ENCODE measurements at regions not wholly inside any gene's neighbourhood (a gene's known extent, or its start where the extent isn't known, plus 50 kb on each side); places are given as distances from the start of the nearest gene placed in this dataset.

- TF ChIP-seq SRSF9 (IDR thresholded peaks at IDR 0.05; ENCODE audit: borderline replicate concordance, low read depth, low read length) = no peak
Measured at GRCh38 chr5:120852222-120852860, 388.2 kb downstream of the PRR16 start (continued).

GRCh38 chr5:120866997-120867396 lies 402.9 kb downstream of the PRR16 start:
- DNase-seq (ENCODE audit: extremely low read depth in 1 of 4, low spot score in 3 of 4) (no peak), FAIRE-seq (no peak), ATAC-seq (no peak)
- Histone ChIP-seq H3K27me3 (ENCODE audit: control insufficient read depth in 2 of 2, insufficient read depth in 2 of 2, low read length in 2 of 2) (no peaks in the 10 kb centered on the region), H3K79me2 (ENCODE audit: control insufficient read depth, insufficient read depth, low read length) (no peaks in the 10 kb centered on the region), H3K4me3 (no peak overlapping the region), H3K9me1 (ENCODE audit: control insufficient read depth, insufficient read depth, low read length) (no peaks in the 10 kb centered on the region), H3K27ac (ENCODE audit: extremely low read depth, low read depth, low read length) (no peak overlapping the region), H3K9me3 (replicated peaks; ENCODE audit: control insufficient read depth, insufficient read depth, low read depth, low read length) (no peaks in the 10 kb centered on the region), H4K20me1 (replicated peaks; ENCODE audit: control insufficient read depth, insufficient read depth, low read length) (no peaks in the 10 kb centered on the region), H3K9ac (ENCODE audit: insufficient read depth in 1 of 2, low read depth in 2 of 2, low read length in 2 of 2) (no peak overlapping the region), H2AFZ (ENCODE audit: low read depth, low read length) (no peak overlapping the region), H3K4me2 (ENCODE audit: insufficient read depth, low read length) (no peak overlapping the region), H3K36me3 (ENCODE audit: control insufficient read depth, insufficient read depth, low read length) (no peaks in the 10 kb centered on the region), H3K4me1 (replicated peaks in 1 of 2; ENCODE audit: control insufficient read depth in 2 of 2, insufficient read depth in 2 of 2, low read length in 2 of 2) (no peaks in the 10 kb centered on the region)
- no TSS peak for BruUV-seq (replicated peaks)
- POLR2A ChIA-PET = no interaction called here
- intact Hi-C loops (cut with micrococcal nuclease) = no loop called here
- no peak for TF ChIP-seq RBM15 (IDR thresholded peaks at IDR 0.05; ENCODE audit: insufficient read depth, low read length)
- TF ChIP-seq FOXJ2 (tag; IDR thresholded peaks at IDR 0.05) = no peak
- TF ChIP-seq MEF2D (tag; conservative IDR thresholded peaks at IDR 0.05; ENCODE audit: low read depth) = no peak
- TF ChIP-seq ZNF766 (CRISPR knock-in tag; conservative IDR thresholded peaks at IDR 0.05) = no peak
- no peak for TF ChIP-seq ATF7 (IDR thresholded peaks at IDR 0.05)
- TF ChIP-seq FOXK2 (conservative IDR thresholded peaks at IDR 0.05 in 1 of 2, IDR thresholded peaks at IDR 0.05 in 1 of 2; ENCODE audit: low read depth in 2 of 2) = no peak
- TF ChIP-seq GTF2E2 (tag; IDR thresholded peaks at IDR 0.05) = no peak
- no peak for TF ChIP-seq E2F3 (CRISPR knock-in tag; IDR thresholded peaks at IDR 0.05)
- TF ChIP-seq XRCC5 (IDR thresholded peaks at IDR 0.05; ENCODE audit: low read depth, low read length) = no peak
- no peak for TF ChIP-seq NCOA1 (IDR thresholded peaks at IDR 0.05; ENCODE audit: low read depth)
- no peak for TF ChIP-seq ZNF174 (CRISPR knock-in tag; IDR thresholded peaks at IDR 0.05)
- no peak for TF ChIP-seq CBFA2T2 (conservative IDR thresholded peaks at IDR 0.05)
- no peak for TF ChIP-seq ETV6 (IDR thresholded peaks at IDR 0.05; ENCODE audit: borderline replicate concordance in 1 of 2, low read depth in 2 of 2, low read length in 1 of 2)
- TF ChIP-seq ETV6 (CRISPR knock-in tag; IDR thresholded peaks at IDR 0.05; ENCODE audit: borderline replicate concordance) = no peak
- TF ChIP-seq NFXL1 (CRISPR knock-in tag; IDR thresholded peaks at IDR 0.05) = no peak
- no peak for TF ChIP-seq MAFK (IDR thresholded peaks at IDR 0.05; ENCODE audit: low read length)
- no peak for TF ChIP-seq USF2 (CRISPR knock-in tag; IDR thresholded peaks at IDR 0.05)
- no peak for TF ChIP-seq CHD4 (IDR thresholded peaks at IDR 0.05; ENCODE audit: insufficient read depth, insufficient replicate concordance, low read depth, low read length, poor library complexity, severe bottlenecking)
- WGBS (ENCODE audit: insufficient coverage, low coverage, missing lambda C conversion rate) = 12% methylated on average over 7 of the region's 7 CpGs
- CTCF ChIA-PET (ENCODE audit: low intra/inter-chr PET ratio) = no interaction called here
- in situ Hi-C loops (cut with MboI) = no loop called here

Measured in K562 (cell line).